NCI-H1417 (cell line): ENCODE measurements at regions not wholly inside any gene's neighbourhood (a gene's known extent, or its start where the extent isn't known, plus 50 kb on each side); places are given as distances from the start of the nearest gene placed in this dataset.
"Not testable (repeated sequence)": the region's sequence is repeated elsewhere in the genome, so short reads cannot be mapped to it uniquely, and the experiment has no call there.

Experiments used
- DNase-seq, 3 experiments: peaks; one replicate each; lab custom pipeline; 2025; lab: John Stamatoyannopoulos, UW

DNA sequence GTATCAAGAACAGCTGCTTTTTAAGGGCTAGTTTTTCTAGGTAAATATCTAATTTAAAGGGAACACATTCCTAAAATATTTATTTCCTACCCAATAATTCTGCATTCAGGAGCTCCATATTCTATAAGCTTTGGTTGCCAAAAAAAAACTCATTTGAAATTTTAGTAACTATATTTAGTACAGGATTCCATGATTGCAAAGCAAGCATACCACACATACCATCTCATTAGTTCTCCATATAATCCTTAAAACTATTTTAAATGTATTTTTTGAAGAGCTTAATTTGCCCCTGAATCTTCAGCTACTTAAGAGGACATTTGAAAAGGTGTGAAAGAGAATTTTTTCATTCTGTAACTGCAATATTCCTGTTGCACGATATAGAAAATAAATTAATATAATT, 877.0 kb downstream of the NR2F1-AS1 start:
- DNase-seq = no peak

DNA sequence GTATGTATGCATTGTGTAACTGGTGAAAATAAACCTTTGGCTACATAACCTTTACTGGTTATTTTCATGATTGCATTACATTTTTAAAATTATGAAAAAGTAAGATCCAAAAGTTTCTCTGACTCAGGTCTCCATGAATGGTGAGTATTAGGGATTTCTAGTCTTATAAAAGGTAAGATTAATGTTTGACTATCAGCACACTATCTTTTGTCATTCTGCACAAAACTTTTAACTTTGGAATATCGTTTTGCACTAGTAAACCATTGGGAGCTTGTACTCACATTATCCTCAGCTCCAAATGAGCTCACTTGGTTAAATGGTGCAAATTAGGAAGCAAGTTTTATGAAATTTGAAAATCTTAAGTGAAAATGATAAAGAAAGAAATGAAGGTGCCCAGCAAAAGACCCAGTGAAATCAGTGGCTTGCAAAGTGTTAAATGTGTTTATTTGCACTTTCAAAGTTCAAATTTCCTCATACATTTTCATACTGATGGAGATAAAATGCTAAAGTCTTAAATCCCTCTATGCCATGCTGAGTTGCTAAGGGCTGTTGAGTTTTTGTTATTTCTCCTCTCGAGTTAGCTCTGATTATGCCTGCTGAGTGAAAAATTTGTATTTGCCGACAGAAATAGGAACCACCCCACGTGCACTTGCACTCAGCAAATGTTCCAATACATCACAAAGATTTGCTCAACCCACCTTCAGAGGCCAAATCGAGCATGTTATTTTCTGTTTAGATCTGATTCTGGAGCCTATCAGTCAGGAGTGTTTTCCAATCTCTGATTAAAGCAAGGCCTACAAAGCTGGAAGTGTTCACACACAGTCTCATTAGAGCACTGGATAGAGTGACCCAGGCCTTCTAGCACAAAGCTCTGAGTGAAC, 885.7 kb downstream of the NR2F1-AS1 start:
- no peak for DNase-seq

DNA sequence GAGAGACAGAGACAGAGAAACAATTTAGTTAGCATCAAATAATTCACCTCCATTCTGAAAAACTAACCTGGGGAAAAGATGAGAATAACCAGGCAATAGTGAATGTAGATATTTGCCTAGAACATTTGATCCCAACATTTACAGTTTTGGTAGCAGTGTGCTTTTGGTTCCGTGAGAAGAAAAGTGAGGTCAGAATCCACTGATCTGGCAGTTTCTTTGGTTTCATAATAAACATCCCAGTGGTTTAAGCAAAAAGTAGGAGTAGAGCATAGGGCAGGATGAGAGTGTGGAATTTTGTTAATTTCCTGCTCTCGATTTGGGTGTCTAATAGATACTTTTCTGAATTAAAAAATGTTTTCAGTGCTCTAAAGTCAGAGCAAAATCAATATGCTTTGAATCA, 887.0 kb downstream of the NR2F1-AS1 start:
- no peak for DNase-seq

DNA sequence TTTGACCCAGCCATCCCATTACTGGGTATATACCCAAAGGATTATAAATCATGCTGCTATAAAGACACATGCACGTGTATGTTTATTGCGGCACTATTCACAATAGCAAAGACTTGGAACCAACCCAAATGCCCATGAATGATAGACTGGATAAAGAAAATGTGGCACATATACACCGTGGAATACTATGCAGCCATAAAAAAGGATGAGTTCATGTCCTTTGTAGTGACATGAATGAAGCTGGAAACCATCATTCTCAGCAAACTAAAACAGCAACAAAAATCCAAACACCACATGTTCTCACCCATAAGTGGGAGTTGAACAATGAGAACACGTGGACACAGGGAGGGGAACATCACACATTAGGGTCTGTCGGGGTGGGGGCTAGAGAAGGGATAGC, 889.1 kb downstream of the NR2F1-AS1 start:
- not testable (repeated sequence) for DNase-seq

DNA sequence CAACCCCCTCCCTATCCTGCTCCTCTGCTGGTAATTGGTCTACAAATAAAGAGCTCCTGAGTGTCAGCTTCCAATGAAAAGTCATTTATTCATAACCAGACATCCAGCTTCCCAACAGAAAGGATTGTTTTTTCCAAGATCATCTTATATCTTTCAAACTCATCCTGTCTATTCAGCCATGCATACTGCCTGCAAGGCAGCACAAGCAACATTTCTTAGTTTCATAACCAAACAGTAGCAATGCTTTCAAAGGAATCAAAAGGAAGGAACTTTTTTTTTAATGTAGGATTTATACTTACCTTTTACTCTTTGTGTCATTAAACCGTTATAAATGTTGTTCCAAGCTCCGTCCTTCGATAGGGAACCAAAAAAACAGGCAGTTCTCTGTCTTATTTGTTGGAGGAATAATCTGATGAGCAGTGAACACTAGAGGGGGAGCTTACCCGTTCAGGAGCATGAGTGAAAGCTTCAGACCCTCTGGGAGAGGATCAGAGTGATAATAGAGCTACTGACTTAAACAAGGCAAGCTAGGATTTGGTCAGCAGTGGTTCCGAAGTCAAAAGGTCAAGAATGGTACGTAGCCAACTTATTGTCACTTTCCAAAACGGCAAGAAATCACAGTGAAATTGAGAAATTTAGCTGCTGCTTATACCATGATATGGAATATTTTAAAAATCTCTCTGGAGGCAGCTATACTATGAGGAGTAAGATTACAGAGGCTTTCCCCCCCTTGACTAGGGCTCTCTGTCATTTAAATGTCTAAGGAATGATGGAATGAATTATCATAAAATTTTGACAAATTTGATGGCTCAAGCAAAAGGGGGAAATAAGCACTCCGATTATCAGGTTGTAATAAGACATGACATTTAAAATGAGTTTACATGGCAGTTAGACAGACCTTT, 892.9 kb downstream of the NR2F1-AS1 start:
- DNase-seq = peak in 1 of 3 experiments; percentile 1

DNA sequence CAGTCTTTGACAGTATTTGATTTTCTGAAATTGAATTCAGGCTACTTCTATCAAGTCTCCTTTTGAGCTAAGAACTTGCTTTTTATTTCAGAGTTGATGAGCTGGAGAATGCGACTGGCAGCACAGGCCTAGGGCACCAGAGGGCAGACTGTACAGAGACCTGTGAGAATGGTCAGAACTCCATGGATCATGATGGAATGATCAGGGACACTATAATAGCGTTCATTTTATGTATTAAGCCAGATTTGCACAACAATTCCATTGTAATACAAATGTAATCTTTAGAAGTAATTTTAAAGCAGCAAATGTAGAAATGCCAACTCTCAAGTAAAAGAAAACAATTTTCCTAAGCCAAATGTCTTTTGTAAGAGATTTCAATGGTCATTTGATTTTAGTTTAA, 902.4 kb downstream of the NR2F1-AS1 start:
- no peak for DNase-seq

DNA sequence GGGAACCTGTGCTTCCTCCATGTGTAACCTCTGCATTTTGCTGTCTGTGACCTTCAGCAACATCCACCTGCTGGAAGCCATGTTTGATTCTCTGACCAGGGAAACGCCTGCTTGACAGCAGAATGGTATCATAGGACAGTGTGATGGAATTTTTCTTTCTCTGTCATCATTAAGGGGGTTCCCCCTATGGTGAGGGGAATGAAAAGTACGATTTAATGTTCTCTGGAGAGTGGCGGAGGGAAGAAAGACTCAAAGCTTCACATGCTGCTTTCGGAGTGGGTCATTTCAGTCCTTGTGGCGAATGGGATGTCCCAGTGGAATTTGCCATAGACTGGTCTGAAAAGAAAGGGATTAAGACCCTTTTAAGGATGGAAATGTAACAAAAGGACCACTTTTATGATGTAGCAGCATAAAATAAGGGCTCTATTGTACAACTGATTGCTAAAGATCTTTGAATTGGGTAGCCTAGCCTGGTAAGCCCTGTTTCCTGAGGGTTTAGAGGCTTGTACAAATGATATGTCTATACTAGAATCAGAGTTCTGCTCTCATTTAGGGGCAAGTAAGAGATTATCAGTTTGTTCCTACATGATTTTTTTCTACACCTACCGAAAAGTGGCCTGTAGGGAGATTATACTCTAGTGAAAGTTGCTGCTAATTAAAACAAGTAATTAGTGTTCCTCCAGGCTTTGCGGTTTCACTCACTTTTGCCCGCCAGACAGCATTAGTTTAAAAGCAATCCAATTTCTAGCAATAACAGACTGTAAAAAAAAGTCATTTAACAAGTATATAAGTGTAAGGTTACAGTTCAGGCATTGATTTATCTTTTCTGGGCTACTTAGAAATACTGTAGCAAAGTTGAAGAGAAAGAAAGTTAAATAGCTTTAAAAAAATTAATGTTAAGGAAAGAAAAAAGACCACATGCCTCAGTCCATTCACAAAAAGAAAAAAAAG, 904.5 kb downstream of the NR2F1-AS1 start:
- no peak for DNase-seq

DNA sequence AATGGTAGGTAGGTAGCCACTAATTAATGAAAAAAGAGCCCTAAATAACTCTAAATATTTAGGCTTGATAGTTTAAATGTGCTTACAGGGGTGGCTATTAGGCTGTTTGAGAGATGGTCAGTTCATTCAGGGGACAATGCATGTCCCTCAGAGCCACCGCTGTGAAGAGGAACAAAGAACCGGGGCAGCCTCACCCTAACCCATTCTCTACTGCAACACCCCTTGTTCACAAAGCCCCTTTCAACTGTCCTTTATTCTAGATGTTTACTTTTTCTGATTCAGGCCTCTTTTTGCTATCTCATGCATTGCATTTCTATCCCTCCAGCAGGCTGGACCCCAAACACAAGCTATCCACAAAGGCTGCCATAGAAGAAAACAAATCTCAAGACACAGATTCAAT, 906.7 kb downstream of the NR2F1-AS1 start:
- DNase-seq = no peak

DNA sequence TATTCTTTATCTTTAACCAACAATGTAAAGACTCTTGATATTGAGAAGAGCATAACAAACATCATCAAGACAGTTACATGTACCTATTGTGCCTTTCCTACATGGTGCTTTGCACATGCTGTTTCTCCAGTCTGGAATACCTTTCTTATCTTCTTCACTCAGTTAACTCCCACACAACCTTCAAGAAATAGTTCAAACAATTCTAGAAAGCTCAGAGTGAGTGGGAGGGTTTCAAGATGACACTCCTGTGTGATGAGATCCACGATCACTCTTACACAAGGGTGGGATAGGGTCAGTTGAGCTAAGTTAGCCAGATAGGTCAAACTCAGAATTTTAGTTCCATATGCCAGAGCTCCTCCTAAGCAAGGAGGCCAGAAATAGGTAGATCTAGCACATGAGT, 915.5 kb downstream of the NR2F1-AS1 start:
- no peak for DNase-seq

DNA sequence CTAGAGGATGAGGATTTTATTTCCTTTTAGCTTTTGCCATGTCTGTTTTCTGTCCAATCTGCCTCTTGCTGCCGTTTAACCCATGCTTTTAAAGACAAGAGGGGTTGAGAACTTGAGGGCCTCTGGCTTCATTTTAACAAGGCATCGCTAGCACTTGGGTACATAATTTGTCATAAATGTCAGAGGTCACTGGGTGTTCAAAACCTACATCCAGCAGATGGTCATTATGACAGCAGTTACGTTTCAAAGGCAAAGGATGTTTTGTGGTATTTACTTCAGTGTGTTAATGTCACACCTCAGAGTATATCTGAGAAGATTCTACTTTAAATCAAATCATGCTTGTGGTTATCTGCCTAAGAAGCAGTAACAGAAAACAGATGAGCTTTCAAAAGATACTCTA, 918.3 kb downstream of the NR2F1-AS1 start:
- peak in 1 of 3 experiments; percentile 36 for DNase-seq

DNA sequence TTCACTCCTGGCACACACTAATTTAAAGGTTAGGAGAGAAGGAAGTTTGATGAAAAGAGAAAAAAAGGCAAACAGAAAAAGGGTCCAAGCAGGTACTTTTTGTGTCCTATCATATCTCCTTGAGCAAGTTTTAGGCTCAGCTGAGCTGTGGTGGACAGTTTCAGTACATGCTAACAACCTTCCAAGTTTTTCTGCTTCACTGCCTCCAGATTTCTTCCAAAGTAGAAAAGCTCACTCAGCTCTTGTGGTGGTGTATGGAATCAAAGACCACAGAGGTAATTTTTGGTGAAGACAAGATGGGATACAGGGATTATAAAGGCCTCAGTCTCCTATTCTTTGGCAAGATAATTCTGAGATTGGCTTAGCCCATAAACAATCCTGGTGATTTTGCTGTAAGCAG, 921.8 kb downstream of the NR2F1-AS1 start:
- DNase-seq = no peak

DNA sequence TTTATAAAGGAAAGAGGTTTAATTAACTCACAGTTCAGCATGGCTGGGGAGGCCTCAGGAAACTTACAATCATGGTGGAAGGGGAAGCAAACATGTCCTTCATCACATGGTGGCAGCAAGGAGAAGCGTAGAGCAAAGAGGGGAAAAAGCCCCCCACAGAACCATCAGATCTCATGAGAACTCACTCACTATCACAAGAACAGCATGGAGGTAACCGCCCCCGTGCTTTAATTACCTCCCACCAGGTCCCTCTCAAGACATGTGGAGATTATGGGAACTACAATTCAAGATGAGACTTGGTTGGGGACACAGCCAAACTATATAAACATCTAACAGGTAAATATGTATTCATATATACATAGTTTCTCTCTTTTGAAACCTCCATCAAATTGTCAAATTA, 926.4 kb downstream of the NR2F1-AS1 start:
- DNase-seq = not testable (repeated sequence)

DNA sequence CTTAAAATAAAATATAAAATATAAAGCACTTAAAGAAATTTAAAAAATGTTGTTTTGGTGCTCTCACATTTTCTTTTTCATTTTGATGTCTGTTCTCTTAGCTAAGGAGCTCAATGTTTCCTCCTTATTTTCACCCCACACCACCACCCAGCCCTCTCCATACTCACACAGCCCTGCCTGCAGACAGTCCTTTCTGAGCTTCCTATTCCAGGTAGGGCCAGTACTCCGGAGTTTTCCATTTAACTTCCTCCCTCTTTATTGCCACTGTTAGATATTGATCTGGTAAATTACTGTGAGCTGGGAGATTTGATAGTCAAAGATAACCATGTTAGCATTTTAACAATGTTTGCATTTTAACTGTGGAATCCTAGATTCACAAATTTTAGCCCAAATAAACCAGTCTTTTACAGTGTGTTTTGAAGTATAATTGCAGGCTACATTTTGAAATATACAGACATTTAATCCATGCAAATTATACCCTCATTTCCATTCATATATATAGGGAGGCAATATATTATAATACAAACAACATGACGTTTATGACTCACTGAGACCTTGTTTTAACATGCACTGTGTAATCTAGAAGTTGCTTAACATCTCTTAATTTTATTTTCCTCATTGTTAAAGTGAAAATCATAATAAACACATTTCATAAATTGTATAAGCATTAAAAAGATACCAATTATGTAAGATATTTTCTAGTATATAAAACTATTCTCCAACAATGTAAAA, 927.1 kb downstream of the NR2F1-AS1 start:
- DNase-seq = no peak

DNA sequence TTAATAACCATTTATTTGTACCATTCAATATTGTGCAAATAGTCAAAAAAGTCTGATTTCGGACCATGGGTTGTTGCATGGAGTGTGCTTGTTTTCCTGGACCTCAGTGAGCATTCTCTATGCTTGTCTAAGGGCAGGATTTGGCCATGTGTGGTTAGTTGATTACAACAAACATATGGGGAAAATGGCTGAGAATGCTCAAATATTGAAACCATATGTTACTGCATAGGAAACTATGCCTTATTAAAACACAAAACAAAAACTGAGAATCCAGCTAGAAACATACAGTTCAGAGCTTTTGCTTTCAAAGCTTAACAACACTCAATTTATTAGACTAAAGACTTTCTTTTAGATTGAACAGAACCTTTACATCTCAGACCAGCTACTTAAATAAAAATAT, 928.3 kb downstream of the NR2F1-AS1 start:
- DNase-seq = no peak

DNA sequence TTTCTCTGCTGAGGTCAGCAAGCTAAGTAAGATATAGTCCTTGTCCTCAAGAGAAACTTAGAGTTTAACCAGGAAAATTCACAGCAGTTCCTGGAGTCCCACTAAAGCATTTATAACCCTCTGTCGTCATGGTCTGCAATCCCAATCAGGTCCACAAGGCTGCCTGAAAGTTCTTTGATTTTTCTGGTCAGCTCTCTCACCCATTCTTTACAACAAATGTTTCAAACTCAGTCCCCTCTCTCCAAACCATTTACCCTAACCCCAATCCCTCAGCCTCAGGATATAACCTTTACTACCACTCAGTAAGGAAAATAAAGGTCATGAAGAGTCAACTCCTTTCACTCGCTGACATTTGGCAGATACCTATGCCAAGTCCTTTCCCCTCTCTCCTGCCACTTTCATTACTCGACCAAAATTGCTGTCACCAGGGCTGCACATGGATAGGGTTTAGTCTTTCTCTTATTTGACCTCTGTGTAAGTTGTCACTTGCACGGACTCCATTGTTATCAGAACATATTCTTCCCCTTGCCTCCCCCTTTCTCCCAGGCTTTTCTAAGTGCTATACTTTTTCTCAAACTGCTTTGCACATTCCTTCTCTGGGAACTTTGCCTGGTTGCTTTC, 936.6 kb downstream of the NR2F1-AS1 start:
- no peak for DNase-seq

DNA sequence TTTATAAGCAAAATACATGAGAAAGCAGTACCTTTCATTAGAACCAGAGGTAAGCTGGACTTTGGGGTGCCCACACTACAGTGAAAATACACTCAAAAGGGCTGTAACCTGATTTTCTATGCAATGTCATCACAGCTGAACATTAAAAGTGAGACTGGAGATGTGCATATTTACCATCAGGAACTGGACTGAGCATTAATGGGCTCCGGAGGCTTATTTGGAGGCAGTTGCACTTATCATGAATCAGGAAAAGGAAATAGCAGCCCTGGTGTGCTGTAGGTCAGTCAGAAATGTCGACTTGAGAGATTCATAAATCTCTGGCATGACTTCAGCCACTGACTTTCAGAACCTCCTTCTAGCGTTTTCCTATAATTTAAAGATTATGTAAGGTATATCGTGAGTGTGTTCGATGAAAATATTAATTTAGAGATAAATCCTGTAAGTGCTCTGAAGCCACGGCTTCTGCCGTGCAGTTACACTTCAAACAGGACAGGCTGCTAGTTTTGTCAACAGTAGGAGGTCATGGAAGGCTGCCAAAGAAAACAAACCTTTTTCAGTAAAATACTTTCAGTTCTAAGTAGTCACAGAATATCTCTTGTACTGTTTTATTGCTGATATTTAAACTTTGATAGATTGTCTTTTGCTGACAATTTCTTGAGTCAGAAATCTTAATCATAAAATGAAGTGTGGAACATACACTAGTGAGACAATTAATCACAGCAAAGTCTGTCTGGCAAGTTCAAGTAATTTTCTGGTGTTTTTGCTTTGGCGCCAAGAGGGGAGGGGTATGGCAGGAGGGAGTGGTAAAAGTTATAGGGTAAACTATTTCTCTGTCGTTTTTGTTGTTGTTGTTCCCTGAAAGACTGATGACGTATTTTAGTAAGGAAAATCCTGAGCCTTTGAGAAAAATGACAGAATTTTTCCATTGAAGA, 939.7 kb downstream of the NR2F1-AS1 start:
- peak; percentile 49 to 88 (median 68) for DNase-seq

DNA sequence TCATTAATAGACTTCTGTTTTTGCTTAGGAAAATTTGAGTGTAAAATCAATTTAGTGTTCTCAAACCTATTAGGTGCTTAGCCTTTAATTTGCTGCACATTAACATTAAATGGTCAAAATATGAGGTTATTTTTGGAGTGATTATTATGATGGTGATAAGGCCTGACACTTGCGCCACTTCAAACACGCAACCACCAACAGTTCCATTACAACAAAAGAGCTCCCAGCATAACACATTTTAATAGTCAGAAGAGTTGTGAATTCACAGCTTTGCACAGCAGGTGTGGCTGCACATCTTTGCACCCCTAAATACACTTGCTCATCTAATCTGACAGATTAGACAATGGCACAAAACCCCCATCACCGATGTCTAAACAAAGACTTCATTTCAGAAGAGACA, 940.7 kb downstream of the NR2F1-AS1 start:
- peak in 2 of 3 experiments; percentile 41 to 76 for DNase-seq

DNA sequence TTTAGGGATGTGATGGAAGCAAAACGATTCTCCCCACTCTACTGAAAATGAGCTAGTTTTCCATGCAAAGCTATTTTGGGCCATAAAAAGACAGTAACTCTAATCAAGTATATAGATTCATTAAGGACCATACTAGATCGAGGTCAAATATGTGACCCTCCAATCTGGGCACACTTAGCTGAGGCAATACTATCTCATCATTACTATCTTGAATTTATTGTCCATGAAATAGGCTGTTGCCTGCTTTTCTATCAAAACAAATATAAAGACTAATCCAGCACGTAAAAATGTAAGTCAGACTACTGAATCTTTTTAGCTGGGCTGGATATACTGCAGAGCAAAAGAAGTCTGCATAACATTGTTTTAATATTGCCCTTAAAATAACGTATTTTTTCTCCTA, 943.1 kb downstream of the NR2F1-AS1 start:
- DNase-seq = no peak

DNA sequence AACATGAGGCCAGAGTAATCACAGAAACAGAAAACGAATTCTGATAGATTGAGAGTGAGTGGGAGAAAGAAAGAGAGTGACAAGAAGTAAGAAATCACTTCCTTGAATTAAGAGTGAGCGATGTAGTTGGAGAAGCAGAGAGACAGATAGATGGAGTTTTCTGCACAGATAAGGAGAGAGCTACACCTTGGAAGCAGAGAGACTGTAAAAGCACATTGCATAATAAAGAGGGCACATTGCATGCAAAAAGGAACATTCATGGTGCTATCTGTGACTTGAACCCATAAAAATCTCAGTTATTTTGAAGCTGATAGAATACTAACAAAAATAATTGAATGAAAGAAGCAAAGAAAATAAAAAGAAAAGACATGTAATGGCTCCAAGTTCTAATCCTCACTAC, 943.8 kb downstream of the NR2F1-AS1 start:
- DNase-seq = no peak
